Heart left ventricle (tissue), 13 donors: ENCODE measurements at regions not wholly inside any gene's neighbourhood (a gene's known extent, or its start where the extent isn't known, plus 50 kb on each side); places are given as distances from the start of the nearest gene placed in this dataset.

Source experiments
- CTCF ChIP-seq, 12 donors: fragments of 200-600 bp; sonication (generic) in 4 of 12; IDR thresholded peaks; one replicate each; pipeline versions ENCODE4 v1.5.0 to v1.8.0; 2018 to 2022; ENCODE audit warnings: antibody characterized with exemption in 12 of 12, mild to moderate bottlenecking in 5 of 12
- POLR2A ChIP-seq, 2 donors: fragments of 450-650 bp; IDR thresholded peaks; one replicate each; pipeline ENCODE4 v1.6.1; 2017; ENCODE audit warnings: antibody characterized with exemption in 2 of 2, mild to moderate bottlenecking in 2 of 2, moderate library complexity in 2 of 2
- donor health status: ischemic (EF 13 %, LVEDD 7.1; RV severe dilation, severe dysfunction).
- donor health status: DM: no; HTN: yes; CAD: no.
- donor health status: DM: no; HTN: no; CAD: no.
- donor health status: ischemic (EF 25% LVEDD 6.9; RV normal size, moderate dysfunction).
- donor health status: ischemic (EF 25% LVEDD 5.7; RV mildly dilated, moderate dysfunction).
- donor health status: ischemic (EF 35%, LVEDD 5.7; RV mildly dilated, moderate dysfunction).
- donor health status: nonischemic (EF 11% LVEDD 7.7; RV severe dilation, severe dysfunction).
- donor health status: DM: yes; HTN: yes; CAD: no.
- donor health status: PGD.
- donor health status: ischemic (EF 29% LVEDD 5.4; RV normal size, mild dysfunction).
- donor health status: nonischemic (EF 23%, LVEDD 6.1; RV moderate dilation, normal function).

DNA sequence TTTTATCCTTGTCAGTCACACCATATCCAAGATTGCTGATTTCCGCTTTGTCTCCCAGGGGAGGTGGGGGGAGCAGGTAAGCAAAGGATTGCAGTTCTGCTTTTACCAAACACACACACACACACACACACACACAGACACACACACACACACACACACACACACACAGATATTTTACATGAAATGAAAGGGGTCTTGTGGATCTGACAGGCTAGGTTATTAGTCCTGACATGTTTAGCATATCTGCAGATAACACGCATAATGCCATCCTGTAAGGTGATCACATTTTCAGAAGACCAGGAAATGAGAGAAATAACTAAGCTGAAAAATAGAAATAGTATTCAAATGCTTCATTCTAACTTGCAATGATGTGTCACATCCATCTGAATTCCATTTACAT is 1113.3 kb downstream of the CDH8 start:
- TF ChIP-seq POLR2A (IDR thresholded peaks at IDR 0.05) (no peak), CTCF (IDR thresholded peaks at IDR 0.05) (no peak)
